Osteoblast (primary cell): ENCODE measurements at regions not wholly inside any gene's neighbourhood (a gene's known extent, or its start where the extent isn't known, plus 50 kb on each side); places are given as distances from the start of the nearest gene placed in this dataset.

Source experiments
- DNase-seq: peaks from one replicate; pipeline ENCODE4 v3.0.0; 2011; ENCODE audit warnings: low spot score, mixed read lengths; ENCODE audit not compliant: insufficient read length; ENCODE audit errors: missing footprints
- H2AFZ ChIP-seq: 2 replicates; pipeline ENCODE4 v1.6.0; 2011; ENCODE audit warnings: mild to moderate bottlenecking, low read length
- H3K27ac ChIP-seq: 2 replicates; pipeline ENCODE4 v1.5.1; 2011; ENCODE audit warnings: mild to moderate bottlenecking, low read depth, low read length, moderate library complexity
- H3K27me3 ChIP-seq: 2 replicates; pipeline ENCODE4 v1.6.0; 2012; ENCODE audit warnings: mild to moderate bottlenecking, control low read depth, inconsistent platforms, low read length, moderate library complexity; ENCODE audit not compliant: insufficient read depth
- H3K36me3 ChIP-seq: 2 replicates; pipeline ENCODE4 v1.5.1; 2011; ENCODE audit warnings: mild to moderate bottlenecking, low read length, control low read depth, moderate library complexity; ENCODE audit not compliant: insufficient read depth
- H3K4me1 ChIP-seq: 2 replicates; pipeline ENCODE4 v1.5.1; 2011; ENCODE audit warnings: mild to moderate bottlenecking, low read length, control low read depth, moderate library complexity; ENCODE audit not compliant: insufficient read depth
- H3K4me2 ChIP-seq: 2 replicates; pipeline ENCODE4 v1.6.0; 2011; ENCODE audit warnings: mild to moderate bottlenecking, low read length; ENCODE audit not compliant: insufficient read depth
- H3K4me3 ChIP-seq: fragments of 200-600 bp; sonication (generic); 3 replicates; pipeline ENCODE4 v1.5.1; 2012; ENCODE audit warnings: mild to moderate bottlenecking, low read length, inconsistent platforms; ENCODE audit not compliant: insufficient read depth
- H3K79me2 ChIP-seq: 2 replicates; pipeline ENCODE4 v1.6.0; 2012; ENCODE audit warnings: mild to moderate bottlenecking, low read length, control low read depth, inconsistent platforms; ENCODE audit not compliant: insufficient read depth
- H3K9me3 ChIP-seq: 2 replicates; pipeline ENCODE4 v1.5.1; 2011; ENCODE audit warnings: low read depth, low read length, control low read depth
- H4K20me1 ChIP-seq: 2 replicates; pipeline ENCODE4 v1.6.0; 2012; ENCODE audit warnings: mild to moderate bottlenecking, low read length, control low read depth; ENCODE audit not compliant: insufficient read depth
- CTCF ChIP-seq: IDR thresholded peaks from 2 replicates; pipeline ENCODE4 v1.5.1; 2011; ENCODE audit warnings: mild to moderate bottlenecking, low read depth, low read length, moderate library complexity; ENCODE audit errors: extremely low read depth

- Histone ChIP-seq H3K4me2 (no peak overlapping the region), H3K27me3 (no peaks in the 10 kb centered on the region), H4K20me1 (no peaks in the 10 kb centered on the region), H3K9me3 (no peaks in the 10 kb centered on the region), H3K27ac (no peak overlapping the region), H3K4me3 (no peak overlapping the region), H3K79me2 (no peaks in the 10 kb centered on the region), H2AFZ (no peak overlapping the region), H3K36me3 (no peaks in the 10 kb centered on the region), H3K4me1 (no peaks in the 10 kb centered on the region)
- DNase-seq, result peak; percentile 25
- TF ChIP-seq CTCF, result no peak
Observed at GRCh38 chr22:48734961-48735360, 1092.7 kb downstream of the BRD1 start.

GRCh38 chr22:48734359-48734758 is 1093.3 kb downstream of the BRD1 start:
- no peaks in the 10 kb centered on the region for H3K9me3 ChIP-seq
- H3K4me2 ChIP-seq, result no peak overlapping the region
- DNase-seq, result peak; percentile 47
- H3K4me1 ChIP-seq, result no peaks in the 10 kb centered on the region
- H2AFZ ChIP-seq, result no peak overlapping the region
- no peak for TF ChIP-seq CTCF
- no peaks in the 10 kb centered on the region for H3K27me3 ChIP-seq
- H4K20me1 ChIP-seq, result no peaks in the 10 kb centered on the region
- H3K27ac ChIP-seq, result no peak overlapping the region
- no peaks in the 10 kb centered on the region for H3K79me2 ChIP-seq
- H3K4me3 ChIP-seq, result no peak overlapping the region
- no peaks in the 10 kb centered on the region for H3K36me3 ChIP-seq

- Histone ChIP-seq H3K4me1 (no peaks in the 10 kb centered on the region), H4K20me1 (no peaks in the 10 kb centered on the region), H2AFZ (no peak overlapping the region), H3K9me3 (no peaks in the 10 kb centered on the region), H3K27me3 (no peaks in the 10 kb centered on the region), H3K4me3 (no peak overlapping the region), H3K79me2 (no peaks in the 10 kb centered on the region), H3K36me3 (no peaks in the 10 kb centered on the region), H3K4me2 (no peak overlapping the region), H3K27ac (no peak overlapping the region)
- no peak for DNase-seq
- no peak for TF ChIP-seq CTCF
Observed at GRCh38 chr22:48729499-48730171, 1098.0 kb downstream of the BRD1 start.

- H3K4me1 ChIP-seq, result no peaks in the 10 kb centered on the region
- no peaks in the 10 kb centered on the region for H3K9me3 ChIP-seq
- no peak overlapping the region for H3K4me2 ChIP-seq
- H4K20me1 ChIP-seq, result no peaks in the 10 kb centered on the region
- no peak overlapping the region for H3K27ac ChIP-seq
- no peaks in the 10 kb centered on the region for H3K79me2 ChIP-seq
- no peak for TF ChIP-seq CTCF
- no peaks in the 10 kb centered on the region for H3K36me3 ChIP-seq
- H3K4me3 ChIP-seq, result no peak overlapping the region
- DNase-seq, result no peak
- no peaks in the 10 kb centered on the region for H3K27me3 ChIP-seq
- H2AFZ ChIP-seq, result no peak overlapping the region
Observed at GRCh38 chr22:48727454-48728058, 1100.1 kb downstream of the BRD1 start.
